Urinary bladder (tissue), 3 donors: ENCODE measurements at regions not wholly inside any gene's neighbourhood (a gene's known extent, or its start where the extent isn't known, plus 50 kb on each side); places are given as distances from the start of the nearest gene placed in this dataset.

Experiments used
- DNase-seq: peaks from one replicate; pipeline ENCODE4 v3.0.0-alpha.2; 2015; ENCODE audit errors: extremely low spot score
- H3K27ac ChIP-seq: one replicate; pipeline ENCODE4 v1.5.1; 2013; ENCODE audit warnings: low read depth, mild to moderate bottlenecking, moderate library complexity
- H3K36me3 ChIP-seq: one replicate; pipeline ENCODE4 v1.6.1; 2013; ENCODE audit warnings: mild to moderate bottlenecking, moderate library complexity; ENCODE audit not compliant: insufficient read depth
- H3K4me1 ChIP-seq: one replicate; pipeline ENCODE4 v1.6.1; 2013; ENCODE audit warnings: mild to moderate bottlenecking, moderate library complexity; ENCODE audit not compliant: insufficient read depth
- H3K4me3 ChIP-seq: one replicate; pipeline ENCODE4 v1.5.1; 2013; ENCODE audit warnings: low read depth, low read length
- WGBS: extraction: QIAGEN DNeasy Blood & Tissue Kit; methylation state at CpG from one replicate; pipeline ENCODE4 v1.1.7; 2013; 5-methylcytosine and 5-hydroxymethylcytosine counted together
- donor health status: healthy with polysubstance abuse.
- donor health status: healthy.

GRCh38 chr1:55974714-55975441 lies 604.5 kb downstream of the PLPP3 start:
- no peaks in the 10 kb centered on the region for H3K4me1 ChIP-seq
- no peaks in the 10 kb centered on the region for H3K36me3 ChIP-seq
- WGBS = 26% methylated on average over 1 of the region's 1 CpG
- no peak overlapping the region for H3K4me3 ChIP-seq
- DNase-seq = no peak
- no peak overlapping the region for H3K27ac ChIP-seq

- DNase-seq = no peak
- Histone ChIP-seq H3K36me3 (no peaks in the 10 kb centered on the region), H3K27ac (no peak overlapping the region), H3K4me1 (no peaks in the 10 kb centered on the region), H3K4me3 (no peak overlapping the region)
Measured at GRCh38 chr1:55970526-55971110, 608.7 kb downstream of the PLPP3 start.

- Histone ChIP-seq H3K36me3 (no peaks in the 10 kb centered on the region), H3K27ac (no peak overlapping the region), H3K4me1 (no peaks in the 10 kb centered on the region), H3K4me3 (no peak overlapping the region)
- no peak for DNase-seq
Measured at GRCh38 chr1:55969322-55969721, 610.0 kb downstream of the PLPP3 start.

- no peak overlapping the region for H3K4me3 ChIP-seq
- no peaks in the 10 kb centered on the region for H3K4me1 ChIP-seq
- DNase-seq = no peak
- H3K27ac ChIP-seq = no peak overlapping the region
- H3K36me3 ChIP-seq = no peaks in the 10 kb centered on the region
- 80% methylated on average over 7 of the region's 7 CpGs for WGBS
Measured at GRCh38 chr1:55968661-55969060, 610.7 kb downstream of the PLPP3 start.

DNA sequence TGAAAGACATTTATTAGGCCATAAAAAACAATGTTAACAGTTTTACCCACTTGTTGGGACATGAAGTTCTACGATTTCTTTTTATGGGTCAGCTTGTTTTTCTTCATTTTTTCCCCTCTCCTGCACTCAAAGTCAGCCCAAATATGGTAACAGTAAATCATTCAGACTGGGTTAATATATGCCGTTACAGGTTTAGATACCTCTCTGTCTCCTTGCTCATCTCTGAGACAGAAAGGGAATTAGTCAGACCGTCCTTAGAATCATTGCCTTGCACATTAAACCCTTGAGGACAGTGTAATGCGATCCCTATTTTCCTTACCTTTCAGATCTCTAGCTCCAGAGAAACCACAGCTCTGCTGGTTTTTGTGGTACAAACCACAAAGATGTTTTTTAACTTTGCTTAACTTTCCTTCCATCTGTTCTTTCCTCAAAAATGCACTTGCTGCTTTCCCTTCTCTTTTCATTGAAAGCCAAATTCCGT lies 613.3 kb downstream of the PLPP3 start:
- H3K27ac ChIP-seq = no peak overlapping the region
- 58% methylated on average over 5 of the region's 5 CpGs for WGBS

GRCh38 chr1:55962472-55962871 lies 616.9 kb downstream of the PLPP3 start:
- H3K4me3 ChIP-seq = no peak overlapping the region
- H3K4me1 ChIP-seq = peaks cover 1% of the 10 kb centered on the region
- H3K27ac ChIP-seq = no peak overlapping the region
- no peaks in the 10 kb centered on the region for H3K36me3 ChIP-seq
- no peak for DNase-seq
- WGBS = 95% methylated on average over 2 of the region's 2 CpGs

More for the DNA sequence above, 613.3 kb downstream of the PLPP3 start:
- no peaks in the 10 kb centered on the region for H3K4me1 ChIP-seq
- H3K4me3 ChIP-seq = no peak overlapping the region
- H3K36me3 ChIP-seq = no peaks in the 10 kb centered on the region
- DNase-seq = peak; percentile 66

DNA sequence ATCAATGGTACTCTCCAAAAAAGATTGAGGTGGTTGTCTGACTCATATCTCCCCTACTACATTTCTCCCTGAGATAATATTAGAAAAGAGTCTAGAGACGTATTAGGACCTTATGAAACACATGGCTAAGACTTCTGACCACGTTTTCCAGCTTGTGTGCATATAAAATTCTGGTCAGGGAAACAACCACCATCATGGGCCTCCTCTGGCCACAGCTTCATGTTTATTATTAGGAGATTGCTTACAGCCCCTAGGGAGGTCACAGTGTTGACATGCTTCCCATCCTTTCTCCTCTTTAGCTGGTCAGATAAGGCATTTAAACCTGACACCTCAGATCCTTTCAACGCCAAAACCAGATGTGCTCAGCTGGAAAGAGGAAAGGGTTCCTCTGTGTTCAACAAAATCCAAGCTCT lies 620.2 kb downstream of the PLPP3 start:
- H3K36me3 ChIP-seq = no peaks in the 10 kb centered on the region
- no peak overlapping the region for H3K27ac ChIP-seq
- 61% methylated on average over 3 of the region's 3 CpGs for WGBS
- DNase-seq = no peak
- H3K4me1 ChIP-seq = peaks cover 1% of the 10 kb centered on the region
- no peak overlapping the region for H3K4me3 ChIP-seq

DNA sequence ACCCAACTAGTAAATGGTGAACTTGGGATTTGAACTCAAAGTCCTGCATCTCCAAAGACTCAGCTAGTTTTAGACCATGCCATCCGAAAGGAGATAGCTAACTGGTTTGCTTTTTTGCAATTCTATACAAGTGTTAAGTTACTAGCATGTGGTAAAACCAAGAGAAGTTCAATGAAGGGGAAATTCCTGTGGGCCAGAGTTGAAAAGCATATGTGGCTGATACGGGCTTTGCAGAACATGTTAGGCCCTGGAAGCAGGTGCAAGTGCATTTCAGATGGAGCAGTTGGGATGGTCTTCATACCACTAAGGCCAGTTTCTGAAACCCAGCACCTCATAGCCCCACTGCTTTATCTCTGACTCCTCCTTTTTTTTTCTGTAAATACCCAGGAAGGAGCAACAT lies 620.9 kb downstream of the PLPP3 start:
- Histone ChIP-seq H3K27ac (no peak overlapping the region), H3K36me3 (no peaks in the 10 kb centered on the region), H3K4me1 (peaks cover 1% of the 10 kb centered on the region), H3K4me3 (no peak overlapping the region)
- WGBS = 91% methylated on average over 2 of the region's 2 CpGs
- no peak for DNase-seq

- Histone ChIP-seq H3K27ac (no peak overlapping the region), H3K4me3 (no peak overlapping the region), H3K4me1 (peaks cover 1% of the 10 kb centered on the region), H3K36me3 (no peaks in the 10 kb centered on the region)
- DNase-seq = no peak
Measured at GRCh38 chr1:55957276-55957675, 622.1 kb downstream of the PLPP3 start.

- no peaks in the 10 kb centered on the region for H3K36me3 ChIP-seq
- H3K4me3 ChIP-seq = no peak overlapping the region
- WGBS = 73% methylated on average over 12 of the region's 12 CpGs
- peaks cover 1% of the 10 kb centered on the region for H3K4me1 ChIP-seq
- no peak for DNase-seq
- H3K27ac ChIP-seq = no peak overlapping the region
Measured at GRCh38 chr1:55955016-55955621, 624.2 kb downstream of the PLPP3 start.

DNA sequence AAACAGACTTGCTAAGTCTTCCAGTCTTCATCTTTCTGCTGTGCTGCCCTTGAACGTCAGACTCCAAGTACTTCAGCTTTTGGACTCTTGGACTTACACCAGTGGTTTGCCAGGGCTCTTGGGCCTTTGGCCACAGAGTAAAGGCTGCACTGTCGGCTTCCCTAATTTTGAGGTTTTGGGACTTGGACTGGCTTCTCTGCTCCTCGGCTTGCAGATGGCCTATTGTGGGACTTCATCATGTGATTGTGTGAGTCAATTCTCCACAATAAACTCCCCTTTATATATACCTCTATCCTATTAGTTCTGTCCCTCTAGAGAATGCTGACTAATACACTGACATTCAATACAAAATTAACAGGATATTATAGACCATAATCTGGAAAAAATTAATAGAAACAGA lies 628.1 kb downstream of the PLPP3 start:
- DNase-seq = no peak
- no peaks in the 10 kb centered on the region for H3K4me1 ChIP-seq
- 81% methylated on average over 3 of the region's 3 CpGs for WGBS
- no peaks in the 10 kb centered on the region for H3K36me3 ChIP-seq
- H3K27ac ChIP-seq = no peak overlapping the region
- no peak overlapping the region for H3K4me3 ChIP-seq

- Histone ChIP-seq H3K36me3 (no peaks in the 10 kb centered on the region), H3K27ac (no peak overlapping the region), H3K4me3 (no peak overlapping the region), H3K4me1 (no peaks in the 10 kb centered on the region)
- DNase-seq = no peak
- 91% methylated on average over 1 of the region's 1 CpG for WGBS
Measured at GRCh38 chr1:55947446-55947845, 631.9 kb downstream of the PLPP3 start.

DNA sequence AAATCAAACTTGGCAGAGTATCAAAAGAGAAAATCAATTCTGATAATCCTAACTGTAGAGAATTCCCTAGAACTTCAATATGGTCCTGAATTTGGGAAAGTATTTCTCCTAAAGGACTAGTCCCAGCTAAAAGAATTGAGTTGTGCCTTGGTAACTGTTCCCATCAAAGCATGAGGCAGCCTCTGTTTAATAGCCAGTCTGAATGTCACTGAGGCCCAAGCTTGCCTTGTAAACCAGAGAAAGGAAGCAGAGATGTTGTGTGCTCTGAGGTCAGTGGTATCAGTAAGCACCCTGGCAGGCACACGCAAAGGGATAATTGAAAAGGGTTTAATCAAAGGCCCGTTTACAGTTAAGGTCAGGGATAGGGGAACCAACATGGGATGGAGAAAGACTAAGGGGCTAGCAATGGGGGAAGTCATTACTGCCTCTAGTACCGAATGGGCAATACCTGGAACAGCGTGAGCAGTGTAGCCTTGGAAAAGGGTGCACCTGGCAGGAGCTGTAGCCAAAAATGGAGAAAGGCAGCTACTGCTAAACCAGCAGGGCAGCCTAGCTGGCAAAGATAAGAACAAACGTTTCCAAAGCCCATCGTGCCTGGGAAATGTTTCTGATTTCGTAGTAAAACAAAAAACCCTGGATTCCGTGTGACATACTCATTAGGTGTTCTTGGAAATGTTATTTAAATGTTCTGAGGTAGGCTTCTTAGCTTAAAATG lies 635.5 kb downstream of the PLPP3 start:
- DNase-seq = no peak
- Histone ChIP-seq H3K4me3 (no peak overlapping the region), H3K4me1 (no peaks in the 10 kb centered on the region), H3K27ac (no peak overlapping the region), H3K36me3 (no peaks in the 10 kb centered on the region)
- 50% methylated on average over 8 of the region's 8 CpGs for WGBS

GRCh38 chr1:55943012-55943411 lies 636.4 kb downstream of the PLPP3 start:
- no peak for DNase-seq
- H3K4me3 ChIP-seq = no peak overlapping the region
- no peaks in the 10 kb centered on the region for H3K4me1 ChIP-seq
- WGBS = 69% methylated on average over 2 of the region's 2 CpGs
- no peaks in the 10 kb centered on the region for H3K36me3 ChIP-seq
- no peak overlapping the region for H3K27ac ChIP-seq
